ENCODE measurements at regions not wholly inside any gene's neighbourhood (a gene's known extent, or its start where the extent isn't known, plus 50 kb on each side); places are given as distances from the start of the nearest gene placed in this dataset.

DNA sequence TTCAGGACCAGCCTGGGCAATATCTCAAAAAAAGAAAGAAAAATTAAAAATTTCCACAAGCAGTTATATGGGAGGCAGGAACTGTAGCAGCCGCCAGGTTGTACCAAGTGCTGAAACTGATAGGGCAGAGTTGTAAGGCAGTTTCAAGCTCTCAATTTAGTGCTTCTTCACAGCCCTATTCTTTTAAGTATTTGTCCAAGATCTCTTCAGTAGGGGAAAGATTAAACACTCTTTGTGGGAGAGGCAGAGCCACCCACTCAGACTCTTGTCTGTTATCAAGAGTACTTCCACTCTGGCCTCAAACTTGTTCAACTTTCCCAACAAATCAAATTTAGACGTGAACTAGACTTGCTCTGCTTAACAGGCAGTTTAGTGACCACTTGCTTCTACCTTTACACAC, 228.7 kb downstream of the REEP3 start:
- no peak for DNase-seq

DNA sequence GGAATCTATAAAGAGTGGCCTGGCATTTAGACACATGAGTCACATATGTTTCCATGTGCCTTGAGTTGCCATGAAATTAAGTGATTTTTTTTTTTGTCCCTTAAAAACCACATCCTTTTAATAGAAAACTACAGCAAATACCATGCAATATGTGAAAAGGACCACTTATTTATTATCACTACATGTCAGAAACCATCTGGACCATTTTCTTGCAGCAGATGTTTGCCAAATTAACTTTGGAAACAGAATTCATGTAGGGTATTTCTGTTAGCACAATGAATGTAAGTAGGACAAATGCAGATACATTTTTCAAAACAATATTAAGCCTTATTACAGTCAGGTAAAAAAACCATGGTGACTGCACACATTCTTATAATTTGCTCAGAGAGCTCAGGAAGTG, 230.6 kb downstream of the REEP3 start:
- no peak for DNase-seq

DNA sequence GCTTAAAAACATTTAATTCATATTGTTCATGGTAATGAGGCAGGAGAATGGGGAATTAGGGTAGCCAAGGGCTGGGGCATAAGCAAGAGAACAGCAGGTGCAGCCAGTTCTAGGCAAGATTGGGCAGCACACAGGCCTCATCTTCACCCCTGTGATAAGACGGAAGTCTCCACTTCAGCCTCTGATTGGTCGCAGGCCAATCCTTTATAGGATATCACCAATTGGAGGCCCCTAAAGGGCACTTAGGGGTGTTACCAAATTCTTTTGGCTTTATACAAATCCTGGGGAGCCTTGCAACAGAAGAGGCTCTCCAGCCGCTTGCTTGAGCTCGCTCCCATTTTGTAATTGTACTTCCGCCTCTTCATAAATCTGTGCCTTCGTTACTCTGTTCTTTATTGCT, 231.1 kb downstream of the REEP3 start:
- no peak for DNase-seq

DNA sequence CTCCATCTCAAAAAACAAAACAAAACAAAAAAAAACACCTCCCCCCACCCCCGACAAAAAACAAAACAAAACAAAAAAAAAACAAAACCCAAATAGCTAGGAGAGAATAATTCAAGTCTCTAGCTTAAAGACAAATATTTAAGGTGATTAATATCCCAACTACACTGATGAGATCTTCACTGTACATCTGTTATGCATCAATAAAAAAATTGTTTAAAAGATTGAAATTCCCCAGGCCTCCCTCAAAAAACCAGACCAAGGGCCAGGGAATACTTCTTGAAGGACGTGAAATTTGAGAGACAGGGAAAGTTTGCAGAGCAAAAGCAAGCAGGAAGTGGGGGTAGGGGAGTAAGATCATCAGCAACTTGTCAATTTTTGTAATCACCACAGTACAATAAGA, 232.6 kb downstream of the REEP3 start:
- DNase-seq: no peak

DNA sequence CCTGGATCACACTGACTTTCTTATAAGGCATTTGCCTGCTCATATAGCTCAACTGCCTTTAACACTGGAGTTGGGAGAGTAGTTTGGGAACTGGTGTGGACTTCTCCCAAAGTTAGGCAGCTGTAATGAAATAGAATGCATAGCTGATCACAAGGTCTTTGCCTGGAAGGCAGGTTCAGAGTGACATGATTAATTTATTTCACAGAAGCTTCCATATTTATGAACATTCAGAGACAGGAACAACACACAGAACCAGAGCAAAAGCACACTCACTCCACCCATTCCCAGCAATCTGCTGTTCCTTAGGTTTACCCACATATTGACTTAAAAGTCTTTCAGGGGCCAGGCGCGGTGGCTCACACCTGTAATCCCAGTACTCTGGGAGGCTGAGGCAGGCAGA, 234.2 kb downstream of the REEP3 start:
- DNase-seq: no peak

DNA sequence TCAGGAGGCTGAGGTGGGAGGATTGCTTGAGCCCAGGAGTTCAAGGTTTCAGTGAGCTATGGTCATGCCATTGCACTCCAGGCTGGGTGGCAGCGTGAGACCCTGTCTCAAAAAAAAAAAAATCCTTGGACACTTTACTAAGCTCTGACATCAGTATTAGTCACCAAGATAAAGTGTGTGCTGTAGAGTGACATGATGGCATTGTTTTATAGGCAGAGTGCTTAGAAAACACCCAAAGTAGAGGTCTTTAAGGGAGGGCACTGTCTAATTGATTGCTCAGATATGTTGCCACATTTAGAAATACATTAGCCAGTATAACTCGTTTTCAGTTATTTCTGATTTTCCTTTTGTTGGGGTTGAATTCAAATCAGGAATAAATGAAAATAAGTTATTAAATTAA, 235.9 kb downstream of the REEP3 start:
- no peak for DNase-seq

DNA sequence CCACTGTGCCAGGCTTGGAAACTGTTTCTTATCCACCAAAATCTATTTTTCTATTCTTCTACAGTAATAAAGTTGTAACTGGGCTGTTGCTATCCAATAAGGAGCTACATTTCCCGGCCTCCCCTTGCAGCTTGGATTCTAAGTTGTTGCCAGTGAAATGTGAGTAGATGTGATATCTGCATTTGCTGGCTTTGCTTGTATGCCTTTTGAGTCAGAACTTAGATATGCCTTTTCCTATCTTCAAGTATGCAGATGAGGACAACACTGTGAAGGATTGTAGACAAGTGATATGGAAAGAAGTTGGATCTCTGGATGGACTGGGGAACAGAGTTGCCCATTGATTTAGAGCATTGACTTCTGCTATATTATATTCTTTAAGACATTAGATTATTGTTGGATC, 236.9 kb downstream of the REEP3 start:
- no peak for DNase-seq

DNA sequence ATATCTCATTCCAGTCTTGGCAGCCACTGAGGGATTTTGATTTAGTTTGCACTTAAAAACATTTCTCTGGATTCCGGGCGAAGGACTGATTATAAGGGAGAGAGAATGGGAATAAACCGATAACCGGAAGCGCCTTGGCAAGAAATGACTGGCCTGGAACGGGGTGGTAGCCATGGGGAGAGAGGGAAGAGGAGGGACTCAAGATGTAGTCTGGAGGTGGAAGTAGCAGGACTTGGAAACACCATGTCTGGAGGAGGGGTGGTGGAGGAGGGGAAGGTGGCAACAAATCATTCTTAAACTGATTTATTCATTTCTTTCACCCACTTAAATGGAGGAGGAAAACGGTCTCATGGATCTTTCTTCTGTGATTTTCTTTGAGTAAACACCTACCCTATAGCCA, 238.1 kb downstream of the REEP3 start:
- DNase-seq: no peak

DNA sequence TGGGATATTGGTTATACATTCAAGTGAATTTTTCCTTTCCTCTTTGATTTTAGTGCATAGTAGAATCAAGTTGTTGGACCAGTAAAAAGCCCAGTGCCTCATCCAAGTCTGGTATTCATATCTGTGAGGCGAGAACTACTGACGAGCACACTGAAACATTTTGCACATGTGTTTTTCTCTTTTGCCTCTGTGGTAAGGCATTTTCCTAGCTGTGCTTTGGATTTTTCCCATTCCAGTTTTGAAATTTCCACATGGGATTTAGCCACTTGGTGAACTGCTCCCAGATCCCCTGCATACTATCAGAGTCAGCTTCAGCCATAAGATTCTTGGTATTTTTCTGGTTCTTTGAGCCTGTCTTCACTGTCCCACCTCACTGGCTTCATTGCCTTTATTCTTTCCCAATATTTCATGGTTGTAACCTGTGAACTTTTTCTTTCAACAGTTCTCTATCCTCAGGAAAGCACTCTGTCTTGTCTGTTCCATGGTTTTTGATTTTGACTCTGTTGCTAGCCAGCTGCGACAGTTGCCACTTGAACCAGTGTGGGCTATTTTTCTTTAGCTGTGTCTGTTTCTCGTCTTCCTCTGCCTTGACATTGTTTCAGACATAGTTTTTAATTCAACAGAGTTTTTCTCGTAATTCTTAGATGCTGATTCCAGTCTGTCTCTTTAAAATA, 239.0 kb downstream of the REEP3 start:
- DNase-seq: no peak

DNA sequence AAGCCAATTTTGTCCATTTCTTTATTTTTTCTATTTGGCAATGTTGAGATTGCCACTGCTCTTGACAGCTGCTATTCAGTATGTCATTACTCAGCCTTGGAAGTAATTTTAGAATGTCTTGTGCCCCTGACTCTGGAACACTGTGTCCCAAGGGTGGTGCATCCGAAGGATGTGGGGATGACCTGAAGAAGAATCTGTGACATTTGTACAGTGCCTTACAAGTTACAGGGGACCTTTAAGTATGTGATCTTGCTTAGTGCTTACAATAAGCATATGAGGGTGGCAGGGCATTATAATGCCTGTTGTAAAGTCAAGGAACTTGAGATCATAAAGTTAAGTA, 239.5 kb downstream of the REEP3 start:
- no peak for DNase-seq

DNA sequence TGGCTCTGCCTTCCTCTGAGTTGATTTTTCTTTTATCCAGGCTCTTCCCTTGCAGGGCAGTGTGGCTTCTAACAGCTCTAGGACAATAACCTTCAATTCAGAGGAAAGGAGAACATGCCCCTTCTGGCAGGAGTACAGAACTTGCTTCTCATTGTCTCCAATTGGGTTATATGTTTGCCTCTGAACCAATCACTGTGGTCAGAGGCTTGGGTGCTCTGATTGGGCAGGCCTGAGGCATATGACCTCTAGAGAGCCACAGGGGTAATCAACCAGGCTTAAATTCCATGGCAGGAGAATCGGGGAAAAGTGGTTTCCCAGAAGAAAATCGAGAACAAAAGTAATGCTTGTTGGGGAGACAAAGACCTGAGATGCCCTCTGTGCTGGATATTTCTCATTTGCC, 240.0 kb downstream of the REEP3 start:
- no peak for DNase-seq

DNA sequence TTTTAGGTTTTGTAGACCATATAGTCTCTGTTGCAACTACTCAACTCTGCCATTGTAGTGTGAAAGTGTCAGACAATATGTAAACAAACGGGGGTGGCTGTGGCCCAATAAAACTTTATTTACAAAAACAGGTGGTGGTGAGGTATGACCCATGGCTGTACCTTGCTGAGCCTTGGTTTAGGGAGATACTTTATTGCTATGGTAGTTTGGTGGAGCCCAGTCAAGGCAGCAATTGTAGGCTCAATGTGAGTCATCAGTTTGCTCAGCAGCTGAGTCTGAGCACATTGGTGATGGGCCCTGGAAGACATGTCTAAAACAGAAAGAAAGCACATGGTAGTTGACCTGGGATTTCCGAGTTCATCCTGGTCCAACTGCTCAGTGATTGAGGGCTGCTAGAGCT, 242.5 kb downstream of the REEP3 start:
- DNase-seq: no peak

DNA sequence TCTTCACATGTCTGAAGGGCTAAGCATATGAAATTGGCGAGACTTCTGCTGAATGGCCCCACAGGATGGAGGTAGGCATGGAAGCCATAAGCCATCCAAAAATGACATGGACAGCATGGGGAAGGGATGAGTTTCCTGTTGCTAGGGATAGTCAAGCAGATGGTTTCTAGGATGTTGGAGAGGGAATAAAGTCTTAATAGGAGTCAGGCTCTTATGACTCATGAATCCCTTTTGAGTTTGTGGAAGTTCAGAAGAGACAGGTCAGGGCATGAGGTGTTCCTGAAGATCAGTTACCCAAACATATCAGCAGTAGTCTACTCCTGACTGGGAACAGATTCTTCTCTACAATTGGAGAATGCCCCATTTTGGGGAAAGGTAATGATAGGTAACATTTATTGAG, 243.9 kb downstream of the REEP3 start:
- no peak for DNase-seq

DNA sequence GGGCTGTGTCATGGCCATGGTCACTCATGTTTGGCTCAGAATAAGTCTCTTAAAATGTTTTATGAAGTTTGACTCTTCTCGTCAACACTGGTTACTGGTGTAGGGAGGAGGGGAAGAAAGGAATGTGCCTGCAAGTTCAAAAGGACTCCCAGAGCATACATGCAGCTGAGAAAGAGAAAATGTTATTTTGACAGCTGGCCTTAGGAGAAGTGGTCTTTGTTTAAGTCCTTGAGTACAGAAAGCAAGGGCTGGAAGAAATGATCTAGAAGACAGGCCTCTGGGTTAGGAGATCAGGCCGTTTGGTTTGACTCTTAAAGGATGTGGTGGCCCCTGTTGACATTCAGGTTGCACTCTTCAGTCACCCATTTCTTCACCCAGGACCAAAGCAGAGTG, 245.5 kb downstream of the REEP3 start:
- no peak for DNase-seq

DNA sequence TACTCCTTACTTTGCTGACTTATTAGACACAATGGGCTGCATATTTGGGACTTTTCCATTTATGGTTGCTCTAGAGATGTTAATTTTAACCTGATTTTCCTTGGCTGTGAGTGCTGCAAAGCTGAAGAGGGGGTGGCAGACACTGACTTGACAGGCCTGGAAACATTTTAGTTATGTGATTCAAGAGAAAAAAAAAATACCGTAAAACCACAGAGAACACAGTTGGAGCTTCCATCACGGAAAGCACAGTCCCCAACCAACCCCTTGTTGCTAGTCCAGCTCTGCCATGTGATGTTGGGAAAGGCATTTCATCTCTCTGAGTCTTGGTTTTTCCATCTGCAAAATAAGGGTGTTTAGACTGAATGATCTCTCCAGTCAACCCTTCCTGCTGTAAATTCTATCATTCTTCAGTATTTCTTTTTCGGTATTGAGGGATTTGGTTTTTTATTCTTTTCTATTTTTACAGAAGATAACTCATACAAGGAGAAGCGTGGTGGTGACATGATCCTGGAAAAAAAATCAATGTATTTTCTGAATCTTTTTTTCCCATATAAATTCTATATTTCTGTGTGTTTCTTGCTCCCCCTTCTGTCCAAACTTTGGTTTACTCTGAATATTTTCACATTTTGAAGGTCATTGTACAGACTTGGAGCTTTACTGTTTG, 246.1 kb downstream of the REEP3 start:
- DNase-seq: no peak

DNA sequence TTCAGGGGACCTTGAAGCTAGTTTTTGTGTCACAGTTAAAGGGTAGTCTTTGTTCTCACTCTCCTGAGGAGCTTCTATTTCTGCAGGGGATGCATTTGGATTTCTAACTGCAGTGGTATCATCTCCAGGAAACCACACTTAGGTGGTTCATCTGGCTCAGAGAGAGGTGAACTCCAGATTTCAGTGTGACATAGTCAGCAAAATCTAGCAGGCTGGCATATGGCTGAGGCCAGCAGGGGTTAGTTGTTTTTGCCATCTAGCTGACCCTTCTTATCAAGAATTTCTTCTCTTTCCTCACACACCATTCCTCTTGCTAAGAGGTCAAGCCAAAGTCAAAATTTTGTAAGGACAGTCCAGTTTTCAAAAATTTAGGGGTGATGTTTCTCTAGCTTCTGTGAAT, 248.2 kb downstream of the REEP3 start:
- no peak for DNase-seq

DNA sequence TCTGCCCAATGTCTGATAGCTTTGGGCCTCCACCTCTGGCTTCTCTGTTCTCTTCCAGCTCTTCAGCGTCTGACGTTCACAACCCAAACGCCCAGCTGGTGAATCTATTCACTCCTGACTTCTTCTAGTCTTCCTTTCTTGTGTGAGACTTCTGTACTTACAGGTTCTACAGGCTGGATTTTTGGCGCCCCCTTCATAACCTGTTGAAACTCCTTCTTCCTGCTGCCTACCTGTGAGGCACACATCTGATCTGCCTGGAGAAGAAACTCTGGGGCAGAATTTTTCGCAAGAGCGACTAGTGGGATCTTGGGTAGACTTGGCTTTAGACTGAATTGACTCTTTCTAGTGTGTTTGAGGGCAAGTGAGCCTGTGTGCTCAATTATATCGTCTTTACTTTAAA, 249.3 kb downstream of the REEP3 start:
- DNase-seq: no peak

DNA sequence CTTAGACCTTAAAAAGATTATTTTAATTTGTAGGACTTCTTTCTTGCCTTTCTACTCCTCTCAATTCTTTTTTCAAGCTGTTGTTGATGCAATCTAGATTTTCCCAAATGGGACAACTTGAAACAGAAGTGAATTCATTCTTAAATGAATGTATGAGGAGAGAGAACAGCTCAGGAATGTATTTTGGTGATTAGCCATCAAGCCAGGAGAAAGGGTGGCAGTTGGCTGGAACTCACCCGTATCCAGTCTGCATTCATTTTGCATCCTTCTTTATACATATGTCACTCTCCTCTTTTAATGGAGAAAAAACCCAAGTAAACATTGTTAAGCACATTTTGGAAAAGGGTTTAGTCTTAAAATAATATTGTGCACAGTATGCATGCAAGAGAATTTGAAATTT, 251.3 kb downstream of the REEP3 start:
- DNase-seq: no peak

DNA sequence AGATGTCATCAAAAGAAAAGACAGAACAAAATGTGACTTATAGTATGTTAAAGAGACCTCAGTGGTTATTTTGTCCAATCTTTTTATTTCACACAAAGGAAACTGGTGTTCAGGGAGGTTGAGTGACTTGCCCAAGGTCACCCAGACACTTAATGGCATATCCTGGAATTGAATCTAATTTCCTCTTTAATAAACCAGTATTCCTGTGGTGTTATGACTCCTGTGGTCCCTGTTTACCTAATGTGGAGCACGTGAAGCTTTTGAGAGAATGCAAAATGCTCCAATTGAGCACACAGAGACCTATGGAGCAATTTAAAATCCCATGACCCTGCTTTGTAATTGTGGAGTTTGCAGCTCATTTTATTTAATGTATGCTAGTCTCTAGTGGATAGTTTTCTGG, 251.9 kb downstream of the REEP3 start:
- DNase-seq: no peak

DNA sequence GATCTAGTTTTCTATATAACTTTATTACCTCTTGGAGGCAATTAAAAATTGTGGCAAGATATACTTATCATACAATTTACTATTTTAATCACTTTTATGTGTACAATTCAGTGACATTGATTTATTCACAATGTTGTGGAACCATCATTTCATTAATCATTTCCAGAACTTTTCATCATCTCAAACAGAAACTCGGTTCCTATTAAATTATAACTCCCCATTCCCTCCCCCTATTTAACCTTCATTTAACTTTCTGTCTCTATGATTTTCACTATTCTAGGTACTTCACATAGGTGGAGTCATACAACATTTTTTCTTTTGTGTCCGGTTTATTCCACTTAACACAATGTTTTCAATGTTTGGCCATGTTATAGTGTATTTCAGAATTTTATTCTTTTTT, 252.8 kb downstream of the REEP3 start:
- no peak for DNase-seq

DNA sequence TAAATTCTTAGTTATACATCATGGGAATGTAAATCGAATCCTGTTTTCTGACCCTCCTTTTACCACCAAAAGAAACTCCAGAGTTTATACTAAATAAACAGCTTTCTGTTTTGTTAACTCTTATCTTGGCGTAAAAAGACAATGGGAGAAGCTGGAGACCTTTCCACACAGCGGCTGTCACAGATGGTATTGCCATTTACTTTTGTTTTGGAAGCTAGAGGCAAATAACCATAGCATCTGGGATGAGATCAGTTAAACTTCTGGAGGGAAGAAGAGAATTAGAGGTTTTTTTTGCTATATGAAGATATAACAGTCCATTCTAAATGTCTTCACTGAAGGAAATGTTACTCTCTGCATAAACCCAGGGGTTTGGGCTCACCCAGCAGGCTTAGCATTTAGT, 258.9 kb downstream of the REEP3 start:
- DNase-seq: no peak

DNA sequence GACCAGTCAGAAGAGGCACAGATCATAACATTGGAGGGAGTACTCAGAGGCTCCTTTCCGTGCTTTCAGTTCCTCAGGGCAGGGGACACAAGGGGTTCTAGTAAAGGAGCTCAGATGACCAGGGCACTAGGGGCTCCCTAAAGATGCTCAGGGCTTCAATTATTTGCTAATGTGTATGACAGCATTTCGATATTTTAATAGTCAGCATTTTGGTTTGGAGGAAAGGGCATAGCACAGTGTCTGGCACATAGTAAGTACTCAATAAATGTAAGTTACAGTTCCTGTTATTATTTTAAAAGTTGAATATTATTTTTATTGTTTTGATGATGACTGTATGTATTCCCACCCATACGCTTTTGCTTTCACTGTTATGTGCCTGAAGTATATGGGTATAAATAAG, 260.0 kb downstream of the REEP3 start:
- no peak for DNase-seq

DNA sequence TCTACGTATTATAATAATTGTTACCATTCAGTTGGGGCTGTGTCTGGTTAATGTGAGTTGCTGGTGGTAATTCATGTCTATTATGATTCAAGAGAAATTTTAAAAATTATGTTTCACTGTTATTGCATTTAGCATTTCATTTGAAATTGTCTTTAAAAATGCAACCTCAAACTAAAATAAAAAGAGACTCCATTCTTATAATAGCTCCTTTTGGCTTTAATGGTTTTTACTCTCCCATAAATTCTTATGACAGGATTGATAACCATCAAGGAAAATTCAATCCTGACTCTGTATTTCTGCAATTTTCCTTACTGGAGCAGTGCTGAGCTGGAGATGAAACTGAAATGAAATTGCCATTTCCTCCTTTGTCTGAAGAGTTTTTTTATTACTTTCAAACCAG, 262.7 kb downstream of the REEP3 start:
- DNase-seq: no peak

DNA sequence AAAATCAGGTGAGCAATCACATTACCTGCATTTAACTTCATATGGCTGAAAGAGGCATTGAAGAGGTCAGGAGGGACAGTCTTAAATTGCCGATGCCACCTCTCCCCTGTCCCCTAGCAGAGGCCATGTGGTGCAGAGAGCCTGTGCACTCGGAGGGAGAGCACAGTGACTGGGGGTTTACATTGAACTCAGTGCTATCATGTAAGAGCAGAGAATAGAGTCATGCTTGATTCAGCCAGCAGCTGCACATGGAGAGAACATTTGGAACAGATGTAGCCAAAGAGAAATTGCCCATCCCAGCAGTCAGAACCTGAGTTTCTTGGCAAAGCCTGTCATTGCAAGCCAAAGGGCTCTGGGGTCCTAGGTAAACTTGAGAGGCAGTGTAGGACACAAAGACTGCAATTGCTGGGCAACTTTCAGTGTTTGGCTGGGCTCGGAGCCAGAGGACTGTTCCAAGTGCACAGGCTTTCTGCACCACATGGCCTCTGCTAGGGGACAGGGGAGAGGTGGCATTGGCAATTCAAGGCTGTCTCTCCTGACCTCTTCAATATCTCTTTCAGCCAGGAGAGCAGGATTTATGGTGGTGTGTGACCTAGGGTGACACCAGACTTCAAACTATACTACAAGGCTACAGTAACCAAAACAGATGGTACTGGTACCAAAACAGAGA, 267.1 kb downstream of the REEP3 start:
- DNase-seq: no peak
